ENCODE measurements at regions not wholly inside any gene's neighbourhood (a gene's known extent, or its start where the extent isn't known, plus 50 kb on each side); places are given as distances from the start of the nearest gene placed in this dataset.

DNA sequence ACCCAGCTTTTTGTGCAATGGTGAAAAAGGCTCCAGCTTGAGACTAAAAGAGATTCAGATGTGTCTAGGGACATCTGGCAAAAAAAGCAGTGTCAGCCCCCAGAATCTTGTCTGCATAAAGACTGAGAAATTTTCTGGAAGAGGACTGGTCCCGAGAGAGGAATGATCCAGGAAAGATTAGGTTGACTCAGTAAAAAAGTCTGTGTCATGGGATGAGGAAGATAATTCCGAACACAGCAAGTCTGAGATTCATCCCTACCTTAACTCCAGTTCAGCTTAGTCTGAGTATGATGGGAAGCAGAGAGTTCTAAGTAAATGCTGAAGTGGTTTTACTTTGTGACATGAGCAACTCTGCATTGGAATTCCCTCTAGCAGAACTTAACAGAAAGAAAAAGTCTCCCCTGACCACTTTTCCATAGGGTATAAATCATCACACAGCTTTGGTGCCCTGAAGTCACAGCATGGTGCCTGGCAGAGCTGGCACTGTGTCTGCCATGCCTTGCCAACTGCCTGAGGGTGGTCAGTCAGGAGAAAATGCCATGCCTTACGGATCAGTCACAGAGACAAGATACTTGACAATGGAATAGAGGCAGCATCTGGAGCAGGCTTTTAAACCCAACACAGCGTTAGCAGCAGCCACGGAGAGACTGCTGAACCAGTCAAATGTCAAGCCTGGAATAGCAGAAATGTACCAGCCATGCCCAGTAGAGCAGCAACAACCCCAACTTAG lies 153.4 kb downstream of the ZC3H11B start:
- TF ChIP-seq, protein P1, sequence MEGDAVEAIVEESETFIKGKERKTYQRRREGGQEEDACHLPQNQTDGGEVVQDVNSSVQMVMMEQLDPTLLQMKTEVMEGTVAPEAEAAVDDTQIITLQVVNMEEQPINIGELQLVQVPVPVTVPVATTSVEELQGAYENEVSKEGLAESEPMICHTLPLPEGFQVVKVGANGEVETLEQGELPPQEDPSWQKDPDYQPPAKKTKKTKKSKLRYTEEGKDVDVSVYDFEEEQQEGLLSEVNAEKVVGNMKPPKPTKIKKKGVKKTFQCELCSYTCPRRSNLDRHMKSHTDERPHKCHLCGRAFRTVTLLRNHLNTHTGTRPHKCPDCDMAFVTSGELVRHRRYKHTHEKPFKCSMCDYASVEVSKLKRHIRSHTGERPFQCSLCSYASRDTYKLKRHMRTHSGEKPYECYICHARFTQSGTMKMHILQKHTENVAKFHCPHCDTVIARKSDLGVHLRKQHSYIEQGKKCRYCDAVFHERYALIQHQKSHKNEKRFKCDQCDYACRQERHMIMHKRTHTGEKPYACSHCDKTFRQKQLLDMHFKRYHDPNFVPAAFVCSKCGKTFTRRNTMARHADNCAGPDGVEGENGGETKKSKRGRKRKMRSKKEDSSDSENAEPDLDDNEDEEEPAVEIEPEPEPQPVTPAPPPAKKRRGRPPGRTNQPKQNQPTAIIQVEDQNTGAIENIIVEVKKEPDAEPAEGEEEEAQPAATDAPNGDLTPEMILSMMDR (IDR thresholded peaks at IDR 0.05): no peak
- no peak overlapping the region for H3K27ac ChIP-seq
- no peaks in the 10 kb centered on the region for H3K27me3 ChIP-seq
- no peaks in the 10 kb centered on the region for H3K4me1 ChIP-seq
- intact Hi-C loops (cut with DNase I): no loop called here
- DNase-seq (ENCODE audit: low spot score in 2 of 2): no peak
- no peaks in the 10 kb centered on the region for H3K36me3 ChIP-seq
- peaks cover 0 to under 1% of the 10 kb centered on the region in 2 donors for H3K9me3 ChIP-seq
- no peak overlapping the region for H3K4me3 ChIP-seq

DNA sequence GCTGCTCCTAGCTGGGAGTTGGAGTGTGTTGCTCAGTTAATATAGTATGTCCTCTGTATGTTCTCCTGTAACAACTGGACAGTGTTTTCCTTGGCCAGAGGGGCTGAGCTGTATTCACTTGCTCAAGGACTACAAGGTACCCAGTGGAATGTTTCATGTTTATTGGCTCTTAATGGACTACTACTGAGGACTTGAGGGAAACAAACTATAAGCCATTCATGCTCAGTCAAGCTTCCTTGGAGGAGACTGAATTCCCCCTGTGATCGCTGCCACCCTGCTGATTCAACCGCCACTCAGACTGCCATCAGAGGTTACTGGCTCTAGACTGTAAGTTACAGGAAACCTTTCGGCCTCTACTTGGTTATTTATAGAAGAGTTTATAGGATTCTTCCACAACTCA lies 166.6 kb downstream of the ZC3H11B start:
- intact Hi-C loops (cut with DNase I): no loop called here
- H3K4me3 ChIP-seq: no peak overlapping the region

DNA sequence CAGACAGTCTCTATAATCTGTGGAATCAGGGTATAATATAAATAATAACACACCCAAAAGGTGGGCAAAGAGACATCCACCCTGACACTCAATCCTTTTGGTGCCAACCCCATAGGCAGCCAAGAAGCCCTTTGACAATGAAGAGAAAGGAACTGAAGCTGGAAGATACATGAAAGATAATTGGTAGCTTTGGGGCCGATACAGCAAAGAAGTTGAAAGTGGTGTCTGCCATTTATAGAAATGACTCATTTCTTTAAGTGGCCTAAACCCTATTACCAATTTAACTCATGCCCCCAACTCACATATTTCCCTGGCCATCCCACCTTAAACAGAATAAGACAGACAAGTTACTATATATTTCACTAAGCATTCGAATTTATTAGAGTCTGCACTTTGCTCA lies 167.0 kb downstream of the ZC3H11B start:
- Histone ChIP-seq H3K9me3 (no peaks in the 10 kb centered on the region), H3K27ac (no peak overlapping the region), H3K27me3 (no peaks in the 10 kb centered on the region), H3K4me3 (no peak overlapping the region), H3K36me3 (no peaks in the 10 kb centered on the region), H3K4me1 (no peaks in the 10 kb centered on the region)
- intact Hi-C loops (cut with DNase I): no loop called here
- TF ChIP-seq, protein P1 (IDR thresholded peaks at IDR 0.05): no peak
- DNase-seq (ENCODE audit: low spot score in 2 of 2): no peak

More for the DNA sequence above, 166.6 kb downstream of the ZC3H11B start:
- Histone ChIP-seq H3K4me1 (no peaks in the 10 kb centered on the region), H3K27ac (no peak overlapping the region), H3K27me3 (no peaks in the 10 kb centered on the region), H3K36me3 (no peaks in the 10 kb centered on the region), H3K9me3 (no peaks in the 10 kb centered on the region)
- TF ChIP-seq, protein P1 (IDR thresholded peaks at IDR 0.05): no peak
- DNase-seq (ENCODE audit: low spot score in 2 of 2): no peak

DNA sequence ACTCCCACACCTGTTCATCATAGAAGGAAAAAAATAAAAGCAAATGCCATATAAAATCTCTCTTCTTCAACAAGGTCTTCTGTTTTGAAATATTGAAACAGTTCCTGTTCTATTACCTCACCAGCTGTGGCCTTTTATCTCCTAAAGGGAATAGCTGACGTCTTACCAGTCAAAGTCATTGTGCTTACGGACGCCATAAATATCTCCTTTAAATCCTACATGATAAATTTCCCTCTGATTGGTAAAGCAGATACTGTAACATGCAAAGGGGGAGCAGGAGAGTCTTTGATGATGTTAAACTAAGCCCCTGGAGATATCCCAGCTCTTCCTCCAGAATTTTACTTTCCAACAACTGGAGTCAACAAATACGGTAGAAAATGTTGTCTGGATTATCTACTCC lies 168.4 kb downstream of the ZC3H11B start:
- H3K36me3 ChIP-seq: no peaks in the 10 kb centered on the region
- no peak overlapping the region for H3K27ac ChIP-seq
- H3K9me3 ChIP-seq: no peaks in the 10 kb centered on the region
- intact Hi-C loops (cut with DNase I): no loop called here
- DNase-seq (ENCODE audit: low spot score in 2 of 2): no peak
- no peaks in the 10 kb centered on the region for H3K4me1 ChIP-seq
- no peak overlapping the region for H3K4me3 ChIP-seq
- H3K27me3 ChIP-seq: no peaks in the 10 kb centered on the region
- TF ChIP-seq, protein P1 (IDR thresholded peaks at IDR 0.05): no peak

DNA sequence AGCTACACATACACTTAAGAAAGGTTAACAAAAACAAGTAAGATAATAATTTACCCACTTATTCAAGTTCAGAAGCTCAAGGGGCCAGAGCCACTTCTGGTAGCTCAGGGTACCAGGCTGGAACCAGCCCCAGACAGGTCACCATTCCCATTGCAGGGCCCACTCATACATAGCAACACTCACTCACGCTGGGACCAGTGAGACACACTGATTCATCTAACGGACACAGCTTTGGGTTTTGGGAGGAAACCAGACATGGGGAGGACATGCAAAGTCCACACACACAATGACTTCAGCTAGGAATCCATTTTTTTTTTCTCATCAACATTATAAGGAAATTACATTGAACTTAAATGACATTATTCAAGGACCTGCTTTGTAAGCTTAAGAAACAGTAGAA lies 169.1 kb downstream of the ZC3H11B start:
- H3K4me1 ChIP-seq: no peaks in the 10 kb centered on the region
- intact Hi-C loops (cut with DNase I): no loop called here
- H3K9me3 ChIP-seq: no peaks in the 10 kb centered on the region
- no peaks in the 10 kb centered on the region for H3K27me3 ChIP-seq
- H3K27ac ChIP-seq: no peak overlapping the region
- no peak overlapping the region for H3K4me3 ChIP-seq
- TF ChIP-seq, protein P1 (IDR thresholded peaks at IDR 0.05): no peak
- no peaks in the 10 kb centered on the region for H3K36me3 ChIP-seq
- no peak for DNase-seq (ENCODE audit: low spot score in 2 of 2)

Measured in ascending aorta (tissue), 2 donors.